Hepatocyte (in vitro differentiated cells): ENCODE measurements at regions not wholly inside any gene's neighbourhood (a gene's known extent, or its start where the extent isn't known, plus 50 kb on each side); places are given as distances from the start of the nearest gene placed in this dataset.

Experiments used
- DNase-seq: peaks from one replicate; pipeline ENCODE4 v3.0.0-alpha.2; 2016; ENCODE audit warnings: low spot score
- H2AFZ ChIP-seq: fragments of 200-600 bp; sonication (generic); 2 replicates; pipeline ENCODE4 v1.6.0; 2016; ENCODE audit warnings: antibody characterized with exemption, mild to moderate bottlenecking
- H3K27ac ChIP-seq: fragments of 200-600 bp; sonication (generic); 2 replicates; pipeline ENCODE4 v1.5.1; 2016; ENCODE audit warnings: mild to moderate bottlenecking
- H3K27me3 ChIP-seq: fragments of 200-600 bp; sonication (generic); 2 replicates; pipeline ENCODE4 v1.6.1; 2016
- H3K36me3 ChIP-seq: fragments of 200-600 bp; sonication (generic); replicated peaks from 2 replicates; pipeline ENCODE4 v1.5.1; 2016; ENCODE audit warnings: low read depth; ENCODE audit not compliant: insufficient read depth
- H3K4me1 ChIP-seq: fragments of 200-600 bp; sonication (generic); 2 replicates; pipeline ENCODE4 v1.5.1; 2016; ENCODE audit warnings: mild to moderate bottlenecking, moderate library complexity; ENCODE audit not compliant: insufficient read depth
- H3K4me2 ChIP-seq: fragments of 200-600 bp; sonication (generic); 2 replicates; pipeline ENCODE4 v1.6.0; 2016
- H3K4me3 ChIP-seq: fragments of 200-600 bp; sonication (generic); 2 replicates; pipeline ENCODE4 v1.5.1; 2016; ENCODE audit warnings: mild to moderate bottlenecking
- H3K79me2 ChIP-seq: fragments of 200-600 bp; sonication (generic); 2 replicates; pipeline ENCODE4 v1.6.0; 2017; ENCODE audit warnings: mild to moderate bottlenecking
- H3K9me2 ChIP-seq: fragments of 200-600 bp; sonication (generic); replicated peaks from 2 replicates; pipeline ENCODE4 v1.6.0; 2017; ENCODE audit warnings: mild to moderate bottlenecking; ENCODE audit not compliant: insufficient read depth
- H3K9me3 ChIP-seq: fragments of 200-600 bp; sonication (generic); 2 replicates; pipeline ENCODE4 v1.5.1; 2016; ENCODE audit warnings: low read depth, mild to moderate bottlenecking
- H4K20me1 ChIP-seq: fragments of 200-600 bp; sonication (generic); 2 replicates; pipeline ENCODE4 v1.6.0; 2016; ENCODE audit warnings: mild to moderate bottlenecking; ENCODE audit not compliant: insufficient read depth, poor library complexity, severe bottlenecking
- CTCF ChIP-seq: fragments of 200-600 bp; sonication (generic); IDR thresholded peaks from 2 replicates; pipeline ENCODE4 v1.5.1; 2016; ENCODE audit warnings: antibody characterized with exemption, mild to moderate bottlenecking; ENCODE audit not compliant: poor library complexity
- EZH2 ChIP-seq: fragments of 200-600 bp; sonication (generic); IDR thresholded peaks from 2 replicates; pipeline ENCODE4 v1.6.1; 2016; ENCODE audit warnings: antibody characterized with exemption, mild to moderate bottlenecking, borderline replicate concordance
- EZH2phosphoT487 ChIP-seq: fragments of 200-600 bp; sonication (generic); IDR thresholded peaks from one replicate; pipeline ENCODE4 v1.6.1; 2018; ENCODE audit warnings: antibody characterized with exemption, mild to moderate bottlenecking, low read depth, moderate library complexity; ENCODE audit not compliant: unreplicated experiment, severe bottlenecking
- WGBS: methylation state at CpG from one replicate; pipeline ENCODE4 v1.1.6; 2016; ENCODE audit warnings: low lambda C conversion rate; ENCODE audit errors: missing lambda C conversion rate; 5-methylcytosine and 5-hydroxymethylcytosine counted together

- no peaks in the 10 kb centered on the region for H3K79me2 ChIP-seq
- H3K4me3 ChIP-seq, result no peak overlapping the region
- 64% methylated on average over 14 of the region's 14 CpGs for WGBS
- no peaks in the 10 kb centered on the region for H3K27me3 ChIP-seq
- no peaks in the 10 kb centered on the region for H3K36me3 ChIP-seq
- H3K9me2 ChIP-seq, result no peaks in the 10 kb centered on the region
- H3K4me1 ChIP-seq, result no peaks in the 10 kb centered on the region
- H3K9me3 ChIP-seq, result no peaks in the 10 kb centered on the region
- H3K27ac ChIP-seq, result no peak overlapping the region
- H3K4me2 ChIP-seq, result no peak overlapping the region
- TF ChIP-seq EZH2 (no peak), CTCF (no peak), EZH2phosphoT487 (no peak)
- no peak for DNase-seq
- H4K20me1 ChIP-seq, result no peaks in the 10 kb centered on the region
- no peak overlapping the region for H2AFZ ChIP-seq
Measured at GRCh38 chr1:4137621-4138415, 237.7 kb upstream of the C1orf174 start.

- Histone ChIP-seq H3K27ac (no peak overlapping the region), H3K4me1 (no peaks in the 10 kb centered on the region), H3K36me3 (no peaks in the 10 kb centered on the region), H3K9me2 (no peaks in the 10 kb centered on the region), H3K4me2 (no peak overlapping the region), H3K27me3 (no peaks in the 10 kb centered on the region), H2AFZ (no peak overlapping the region), H3K9me3 (no peaks in the 10 kb centered on the region), H4K20me1 (no peaks in the 10 kb centered on the region), H3K4me3 (no peak overlapping the region), H3K79me2 (no peaks in the 10 kb centered on the region)
- 90% methylated on average over 7 of the region's 8 CpGs for WGBS
- DNase-seq, result no peak
- TF ChIP-seq EZH2phosphoT487 (no peak), CTCF (no peak), EZH2 (no peak)
Measured at GRCh38 chr1:4139646-4140045, 239.6 kb upstream of the C1orf174 start.

- Histone ChIP-seq H4K20me1 (no peaks in the 10 kb centered on the region), H3K9me3 (no peaks in the 10 kb centered on the region), H3K4me3 (no peak overlapping the region), H3K4me2 (no peak overlapping the region), H3K9me2 (no peaks in the 10 kb centered on the region), H3K27ac (no peak overlapping the region), H3K79me2 (no peaks in the 10 kb centered on the region), H3K27me3 (no peaks in the 10 kb centered on the region), H3K4me1 (no peaks in the 10 kb centered on the region), H3K36me3 (no peaks in the 10 kb centered on the region), H2AFZ (no peak overlapping the region)
- WGBS, result 93% methylated on average over 13 of the region's 13 CpGs
- no peak for DNase-seq
- no peak for TF ChIP-seq CTCF
- no peak for TF ChIP-seq EZH2
- no peak for TF ChIP-seq EZH2phosphoT487
Measured at GRCh38 chr1:4140241-4140640, 240.2 kb upstream of the C1orf174 start.

- no peaks in the 10 kb centered on the region for H3K9me2 ChIP-seq
Measured at GRCh38 chr1:4140821-4141220, 240.7 kb upstream of the C1orf174 start.

More at GRCh38 chr1:4140821-4141220, 240.7 kb upstream of the C1orf174 start:
- Histone ChIP-seq H3K4me2 (no peak overlapping the region), H3K4me3 (no peak overlapping the region), H4K20me1 (no peaks in the 10 kb centered on the region), H3K27me3 (no peaks in the 10 kb centered on the region), H3K4me1 (no peaks in the 10 kb centered on the region), H3K79me2 (no peaks in the 10 kb centered on the region), H3K9me3 (no peaks in the 10 kb centered on the region), H2AFZ (no peak overlapping the region), H3K36me3 (no peaks in the 10 kb centered on the region), H3K27ac (no peak overlapping the region)
- DNase-seq, result no peak
- TF ChIP-seq EZH2phosphoT487 (no peak), EZH2 (no peak), CTCF (no peak)
- WGBS, result 93% methylated on average over 9 of the region's 9 CpGs
